ENCODE measurements at regions not wholly inside any gene's neighbourhood (a gene's known extent, or its start where the extent isn't known, plus 50 kb on each side); places are given as distances from the start of the nearest gene placed in this dataset.
"Not testable (repeated sequence)": the region's sequence is repeated elsewhere in the genome, so short reads cannot be mapped to it uniquely, and the experiment has no call there.

DNA sequence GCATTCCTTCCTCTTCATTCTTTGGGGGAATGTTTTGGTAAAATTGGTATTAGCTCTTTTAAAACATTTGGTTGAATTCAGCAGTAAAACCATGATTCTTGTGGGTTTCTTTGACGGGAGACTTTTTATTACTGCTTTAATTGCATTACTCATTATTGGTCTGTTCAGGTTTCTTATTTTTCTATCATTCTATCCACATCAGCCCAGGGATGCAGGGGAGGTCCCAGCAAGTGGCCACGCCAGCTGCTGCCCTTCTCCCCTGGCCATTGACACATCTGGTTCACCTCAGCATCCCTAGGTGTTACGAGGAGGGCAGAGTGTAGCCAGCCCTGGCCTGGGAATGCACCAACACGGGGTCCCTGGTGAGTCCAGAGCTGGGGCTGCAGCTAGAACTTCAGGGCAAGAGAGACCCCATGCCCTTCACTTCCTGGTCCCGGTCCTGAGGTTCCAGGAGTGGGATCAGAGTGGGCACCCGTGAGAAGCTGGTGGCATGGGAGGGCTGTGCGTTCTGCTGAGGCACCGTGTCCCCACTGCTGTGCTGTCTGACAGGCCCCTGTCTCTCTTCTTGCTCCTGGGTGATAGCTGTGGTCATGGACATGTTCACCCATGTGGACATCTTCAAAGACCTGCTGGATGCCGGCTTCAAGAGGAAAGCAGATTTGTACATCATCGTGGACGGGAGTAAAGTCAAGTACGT, 72.1 kb upstream of the THOC3 start:
- H2AFZ ChIP-seq (ENCODE audit: low read depth, low read length); H3K27ac ChIP-seq (ENCODE audit: low read depth, low read length); H3K36me3 ChIP-seq (ENCODE audit: insufficient read depth, low read length); H3K79me2 ChIP-seq (ENCODE audit: insufficient read depth, low read length); H3K9ac ChIP-seq (ENCODE audit: low read length); H3K9me3 Mint-ChIP-seq (ENCODE audit: unreplicated experiment); H3K9me3 ChIP-seq (ENCODE audit: insufficient read depth, low read depth, low read length); H4K20me1 ChIP-seq (ENCODE audit: insufficient read depth, low read length); H3K36me3 Mint-ChIP-seq (ENCODE audit: low read depth, unreplicated experiment); H3K4me1 Mint-ChIP-seq (ENCODE audit: low read depth, unreplicated experiment); H3K4me2 ChIP-seq (ENCODE audit: low read length); H3K4me3 Mint-ChIP-seq (ENCODE audit: unreplicated experiment); H3K4me3 ChIP-seq (ENCODE audit: insufficient read depth, low read depth, low read length); H3K27me3 ChIP-seq (ENCODE audit: insufficient read depth, low read length); FAIRE-seq; DNase-seq (ENCODE audit: low read depth); H3K4me1 ChIP-seq (ENCODE audit: insufficient read depth, low read length): not testable (repeated sequence)
- Mint-ChIP-seq H3K27me3 (ENCODE audit: low read depth, unreplicated experiment) (peaks cover 12% of the 10 kb centered on the region), H3K27ac (ENCODE audit: unreplicated experiment) (peak overlapping the region; percentile 5)

- H3K4me3 Mint-ChIP-seq (ENCODE audit: unreplicated experiment); H3K36me3 Mint-ChIP-seq (ENCODE audit: low read depth, unreplicated experiment); H3K4me1 Mint-ChIP-seq (ENCODE audit: low read depth, unreplicated experiment); H3K79me2 ChIP-seq (ENCODE audit: insufficient read depth, low read length); H3K36me3 ChIP-seq (ENCODE audit: insufficient read depth, low read length); H3K4me2 ChIP-seq (ENCODE audit: low read length); H3K4me3 ChIP-seq (ENCODE audit: insufficient read depth, low read depth, low read length); H3K27ac ChIP-seq (ENCODE audit: low read depth, low read length); H4K20me1 ChIP-seq (ENCODE audit: insufficient read depth, low read length); DNase-seq (ENCODE audit: low read depth); H3K4me1 ChIP-seq (ENCODE audit: insufficient read depth, low read length); H3K27me3 Mint-ChIP-seq (ENCODE audit: low read depth, unreplicated experiment); H2AFZ ChIP-seq (ENCODE audit: low read depth, low read length); H3K27ac Mint-ChIP-seq (ENCODE audit: unreplicated experiment); H3K9ac ChIP-seq (ENCODE audit: low read length); H3K9me3 Mint-ChIP-seq (ENCODE audit: unreplicated experiment); H3K9me3 ChIP-seq (ENCODE audit: insufficient read depth, low read depth, low read length); H3K27me3 ChIP-seq (ENCODE audit: insufficient read depth, low read length); FAIRE-seq: not testable (repeated sequence)
Measured at GRCh38 chr5:176041248-176041994, 73.3 kb upstream of the THOC3 start.

DNA sequence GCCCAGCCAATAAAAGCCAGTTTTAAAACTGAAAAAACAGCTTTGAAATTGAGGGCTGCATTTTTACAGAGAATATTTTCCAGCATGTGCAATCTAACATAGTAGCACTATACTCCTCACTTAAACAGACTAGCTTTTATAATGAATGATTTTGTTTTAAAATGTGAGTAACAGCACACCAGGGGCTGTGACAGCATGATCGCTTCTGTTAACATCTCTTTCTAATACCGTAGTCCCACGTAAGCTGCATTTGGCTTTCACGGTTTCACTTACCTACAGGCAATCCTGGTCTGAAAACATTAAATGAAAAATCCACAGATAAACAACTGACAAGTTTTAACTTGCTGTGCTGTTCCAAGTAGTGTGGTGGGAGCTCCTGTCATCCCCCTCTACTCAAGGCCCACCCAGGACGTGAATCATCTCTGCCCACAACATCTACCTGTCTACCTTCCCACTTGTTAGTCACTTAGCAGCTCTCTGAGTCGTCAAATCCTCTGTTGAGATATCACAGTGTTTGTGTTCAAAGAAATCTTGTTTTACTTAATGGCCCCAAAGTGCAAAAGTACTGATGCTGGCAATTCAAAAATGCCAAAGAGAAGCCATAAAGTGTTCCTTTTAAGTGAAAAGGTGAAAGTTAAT, 74.0 kb upstream of the THOC3 start:
- H3K36me3 ChIP-seq (ENCODE audit: insufficient read depth, low read length); H3K4me3 ChIP-seq (ENCODE audit: insufficient read depth, low read depth, low read length); H3K27me3 Mint-ChIP-seq (ENCODE audit: low read depth, unreplicated experiment); H3K4me1 Mint-ChIP-seq (ENCODE audit: low read depth, unreplicated experiment); H3K4me1 ChIP-seq (ENCODE audit: insufficient read depth, low read length); H2AFZ ChIP-seq (ENCODE audit: low read depth, low read length); FAIRE-seq; H3K79me2 ChIP-seq (ENCODE audit: insufficient read depth, low read length); H3K27me3 ChIP-seq (ENCODE audit: insufficient read depth, low read length); H3K4me3 Mint-ChIP-seq (ENCODE audit: unreplicated experiment); H3K9me3 ChIP-seq (ENCODE audit: insufficient read depth, low read depth, low read length); H3K4me2 ChIP-seq (ENCODE audit: low read length); H3K27ac Mint-ChIP-seq (ENCODE audit: unreplicated experiment); H3K36me3 Mint-ChIP-seq (ENCODE audit: low read depth, unreplicated experiment); DNase-seq (ENCODE audit: low read depth); H3K9ac ChIP-seq (ENCODE audit: low read length); H3K27ac ChIP-seq (ENCODE audit: low read depth, low read length); H4K20me1 ChIP-seq (ENCODE audit: insufficient read depth, low read length); H3K9me3 Mint-ChIP-seq (ENCODE audit: unreplicated experiment): not testable (repeated sequence)

- H3K27ac Mint-ChIP-seq (ENCODE audit: unreplicated experiment); H3K27me3 Mint-ChIP-seq (ENCODE audit: low read depth, unreplicated experiment); H3K79me2 ChIP-seq (ENCODE audit: insufficient read depth, low read length): not testable (repeated sequence)
Measured at GRCh38 chr5:176043252-176043829, 75.2 kb upstream of the THOC3 start.

DNA sequence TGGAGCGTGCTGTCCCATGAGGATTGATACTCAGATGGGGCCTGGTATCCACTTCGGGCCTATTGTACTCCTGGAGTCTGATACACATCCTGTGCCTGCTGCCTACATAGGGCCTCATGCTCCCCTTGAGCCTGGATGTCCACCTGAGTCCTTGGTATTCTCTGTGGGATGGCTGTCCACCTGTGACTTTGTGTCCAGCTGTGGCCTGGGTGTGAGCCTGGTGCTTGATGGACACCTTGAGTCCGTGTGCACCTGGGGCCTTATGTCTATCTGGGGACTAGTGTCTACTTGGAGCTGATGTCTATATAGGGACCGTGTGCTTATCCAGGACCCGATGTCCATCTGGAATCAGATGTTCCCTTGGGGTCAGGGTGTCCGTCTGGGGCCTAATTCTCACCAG, 75.9 kb upstream of the THOC3 start:
- not testable (repeated sequence) for H4K20me1 ChIP-seq (ENCODE audit: insufficient read depth, low read length); H2AFZ ChIP-seq (ENCODE audit: low read depth, low read length); H3K36me3 Mint-ChIP-seq (ENCODE audit: low read depth, unreplicated experiment); H3K4me1 Mint-ChIP-seq (ENCODE audit: low read depth, unreplicated experiment); H3K4me3 ChIP-seq (ENCODE audit: insufficient read depth, low read depth, low read length); H3K9ac ChIP-seq (ENCODE audit: low read length); H3K36me3 ChIP-seq (ENCODE audit: insufficient read depth, low read length); H3K4me1 ChIP-seq (ENCODE audit: insufficient read depth, low read length); H3K9me3 Mint-ChIP-seq (ENCODE audit: unreplicated experiment); H3K27me3 ChIP-seq (ENCODE audit: insufficient read depth, low read length); H3K27ac ChIP-seq (ENCODE audit: low read depth, low read length); FAIRE-seq; H3K4me3 Mint-ChIP-seq (ENCODE audit: unreplicated experiment); H3K27me3 Mint-ChIP-seq (ENCODE audit: low read depth, unreplicated experiment); H3K4me2 ChIP-seq (ENCODE audit: low read length); H3K27ac Mint-ChIP-seq (ENCODE audit: unreplicated experiment); H3K79me2 ChIP-seq (ENCODE audit: insufficient read depth, low read length); H3K9me3 ChIP-seq (ENCODE audit: insufficient read depth, low read depth, low read length); DNase-seq (ENCODE audit: low read depth)

More at GRCh38 chr5:176043252-176043829, 75.2 kb upstream of the THOC3 start:
- H3K4me1 Mint-ChIP-seq (ENCODE audit: low read depth, unreplicated experiment); DNase-seq (ENCODE audit: low read depth); H3K4me3 Mint-ChIP-seq (ENCODE audit: unreplicated experiment); H3K4me1 ChIP-seq (ENCODE audit: insufficient read depth, low read length); H3K36me3 ChIP-seq (ENCODE audit: insufficient read depth, low read length); H3K9ac ChIP-seq (ENCODE audit: low read length); H3K9me3 Mint-ChIP-seq (ENCODE audit: unreplicated experiment); H3K36me3 Mint-ChIP-seq (ENCODE audit: low read depth, unreplicated experiment); H2AFZ ChIP-seq (ENCODE audit: low read depth, low read length); H3K4me3 ChIP-seq (ENCODE audit: insufficient read depth, low read depth, low read length); H3K27ac ChIP-seq (ENCODE audit: low read depth, low read length); H3K9me3 ChIP-seq (ENCODE audit: insufficient read depth, low read depth, low read length); H4K20me1 ChIP-seq (ENCODE audit: insufficient read depth, low read length); H3K27me3 ChIP-seq (ENCODE audit: insufficient read depth, low read length); H3K4me2 ChIP-seq (ENCODE audit: low read length); FAIRE-seq: not testable (repeated sequence)
